ENCODE measurements at regions not wholly inside any gene's neighbourhood (a gene's known extent, or its start where the extent isn't known, plus 50 kb on each side); places are given as distances from the start of the nearest gene placed in this dataset.

- TF ChIP-seq, protein P1, sequence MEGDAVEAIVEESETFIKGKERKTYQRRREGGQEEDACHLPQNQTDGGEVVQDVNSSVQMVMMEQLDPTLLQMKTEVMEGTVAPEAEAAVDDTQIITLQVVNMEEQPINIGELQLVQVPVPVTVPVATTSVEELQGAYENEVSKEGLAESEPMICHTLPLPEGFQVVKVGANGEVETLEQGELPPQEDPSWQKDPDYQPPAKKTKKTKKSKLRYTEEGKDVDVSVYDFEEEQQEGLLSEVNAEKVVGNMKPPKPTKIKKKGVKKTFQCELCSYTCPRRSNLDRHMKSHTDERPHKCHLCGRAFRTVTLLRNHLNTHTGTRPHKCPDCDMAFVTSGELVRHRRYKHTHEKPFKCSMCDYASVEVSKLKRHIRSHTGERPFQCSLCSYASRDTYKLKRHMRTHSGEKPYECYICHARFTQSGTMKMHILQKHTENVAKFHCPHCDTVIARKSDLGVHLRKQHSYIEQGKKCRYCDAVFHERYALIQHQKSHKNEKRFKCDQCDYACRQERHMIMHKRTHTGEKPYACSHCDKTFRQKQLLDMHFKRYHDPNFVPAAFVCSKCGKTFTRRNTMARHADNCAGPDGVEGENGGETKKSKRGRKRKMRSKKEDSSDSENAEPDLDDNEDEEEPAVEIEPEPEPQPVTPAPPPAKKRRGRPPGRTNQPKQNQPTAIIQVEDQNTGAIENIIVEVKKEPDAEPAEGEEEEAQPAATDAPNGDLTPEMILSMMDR (IDR thresholded peaks at IDR 0.05) = no peak
- H2AFZ ChIP-seq = no peak overlapping the region
- H3K4me3 ChIP-seq (ENCODE audit: low read depth, low read length) = no peak overlapping the region
- H3K27ac ChIP-seq = no peak overlapping the region
- H3K27me3 ChIP-seq (ENCODE audit: control insufficient read depth, insufficient read depth, low read length) = no peaks in the 10 kb centered on the region
- no peaks in the 10 kb centered on the region for H3K9me3 ChIP-seq (ENCODE audit: control insufficient read depth, low read length)
- H3K9ac ChIP-seq = no peak overlapping the region
- H3K36me3 ChIP-seq (ENCODE audit: control insufficient read depth, insufficient read depth, low read length) = no peaks in the 10 kb centered on the region
- no peak overlapping the region for H3K4me2 ChIP-seq (ENCODE audit: low read length)
- no peaks in the 10 kb centered on the region for H3K4me1 ChIP-seq
- H3K79me2 ChIP-seq = no peaks in the 10 kb centered on the region
Measured at GRCh38 chr16:87115646-87116045, 201.5 kb downstream of the C16orf95 start.

- Histone ChIP-seq H3K79me2 (no peaks in the 10 kb centered on the region), H3K9ac (no peak overlapping the region), H2AFZ (no peak overlapping the region), H3K4me1 (no peaks in the 10 kb centered on the region), H3K4me3 (ENCODE audit: low read depth, low read length) (no peak overlapping the region), H3K4me2 (ENCODE audit: low read length) (no peak overlapping the region), H3K9me3 (ENCODE audit: control insufficient read depth, low read length) (no peaks in the 10 kb centered on the region), H3K27me3 (ENCODE audit: control insufficient read depth, insufficient read depth, low read length) (no peaks in the 10 kb centered on the region), H3K27ac (no peak overlapping the region), H3K36me3 (ENCODE audit: control insufficient read depth, insufficient read depth, low read length) (no peaks in the 10 kb centered on the region)
- TF ChIP-seq, protein P1 (IDR thresholded peaks at IDR 0.05) = no peak
Measured at GRCh38 chr16:87117936-87118335, 199.3 kb downstream of the C16orf95 start.

DNA sequence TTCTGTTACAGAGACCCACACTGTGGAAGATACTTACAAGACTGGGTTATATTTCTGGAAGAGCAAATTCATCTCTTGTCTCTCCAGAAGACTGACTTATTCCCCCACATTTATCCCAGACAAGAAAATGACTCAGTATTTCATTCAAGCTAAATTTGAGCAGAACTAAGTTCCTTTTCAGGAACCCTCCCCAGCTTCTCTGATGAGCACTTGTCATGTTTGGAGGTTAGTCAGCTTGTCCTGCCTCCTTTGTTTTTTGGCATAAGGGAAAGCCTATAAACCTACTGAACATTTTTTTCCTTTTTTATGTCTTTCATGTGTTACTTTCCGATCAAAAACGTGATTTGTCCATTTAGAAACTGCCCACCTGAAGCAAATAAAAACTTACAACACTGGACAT, 198.0 kb downstream of the C16orf95 start:
- Histone ChIP-seq H3K27me3 (ENCODE audit: control insufficient read depth, insufficient read depth, low read length) (no peaks in the 10 kb centered on the region), H3K79me2 (no peaks in the 10 kb centered on the region), H3K9me3 (ENCODE audit: control insufficient read depth, low read length) (no peaks in the 10 kb centered on the region), H3K27ac (no peak overlapping the region), H3K4me3 (ENCODE audit: low read depth, low read length) (no peak overlapping the region), H3K4me1 (no peaks in the 10 kb centered on the region), H3K9ac (no peak overlapping the region), H2AFZ (no peak overlapping the region), H3K4me2 (ENCODE audit: low read length) (no peak overlapping the region), H3K36me3 (ENCODE audit: control insufficient read depth, insufficient read depth, low read length) (no peaks in the 10 kb centered on the region)
- TF ChIP-seq, protein P1 (IDR thresholded peaks at IDR 0.05) = no peak

DNA sequence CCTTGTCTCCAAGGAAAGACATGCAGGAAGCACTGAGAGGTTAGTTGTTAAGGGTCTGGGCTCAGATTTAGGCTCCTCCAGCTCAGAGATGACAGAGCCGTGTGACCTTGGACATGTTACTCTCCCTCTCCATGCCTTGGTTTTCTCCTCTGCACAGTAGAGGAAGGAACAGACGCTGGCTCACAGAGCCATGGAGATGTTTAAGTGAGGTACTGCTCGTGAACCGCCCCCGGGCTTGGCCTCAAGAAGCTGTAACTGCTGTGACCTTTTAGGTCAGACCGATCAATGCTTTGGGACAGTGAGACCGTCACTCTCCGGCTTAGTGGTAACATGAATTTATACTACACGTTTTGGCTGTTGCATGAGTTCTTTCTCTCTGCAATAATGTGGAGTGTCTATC, 197.4 kb downstream of the C16orf95 start:
- Histone ChIP-seq H3K4me1 (no peaks in the 10 kb centered on the region), H3K4me3 (ENCODE audit: low read depth, low read length) (no peak overlapping the region), H3K4me2 (ENCODE audit: low read length) (no peak overlapping the region), H3K36me3 (ENCODE audit: control insufficient read depth, insufficient read depth, low read length) (no peaks in the 10 kb centered on the region), H3K79me2 (no peaks in the 10 kb centered on the region), H3K27ac (no peak overlapping the region), H3K9ac (no peak overlapping the region), H3K9me3 (ENCODE audit: control insufficient read depth, low read length) (no peaks in the 10 kb centered on the region), H2AFZ (no peak overlapping the region), H3K27me3 (ENCODE audit: control insufficient read depth, insufficient read depth, low read length) (no peaks in the 10 kb centered on the region)
- TF ChIP-seq, protein P1 (IDR thresholded peaks at IDR 0.05) = no peak

- no peak overlapping the region for H3K9ac ChIP-seq
- H3K27me3 ChIP-seq (ENCODE audit: control insufficient read depth, insufficient read depth, low read length) = no peaks in the 10 kb centered on the region
- H2AFZ ChIP-seq = no peak overlapping the region
- no peak overlapping the region for H3K4me2 ChIP-seq (ENCODE audit: low read length)
- H3K4me3 ChIP-seq (ENCODE audit: low read depth, low read length) = no peak overlapping the region
- no peaks in the 10 kb centered on the region for H3K4me1 ChIP-seq
- TF ChIP-seq, protein P1 (IDR thresholded peaks at IDR 0.05) = no peak
- H3K27ac ChIP-seq = no peak overlapping the region
- H3K36me3 ChIP-seq (ENCODE audit: control insufficient read depth, insufficient read depth, low read length) = no peaks in the 10 kb centered on the region
- H3K9me3 ChIP-seq (ENCODE audit: control insufficient read depth, low read length) = no peaks in the 10 kb centered on the region
- no peaks in the 10 kb centered on the region for H3K79me2 ChIP-seq
Measured at GRCh38 chr16:87121816-87122215, 195.4 kb downstream of the C16orf95 start.
